Naive thymus-derived CD4-positive, alpha-beta T cell (primary cell): ENCODE measurements at regions not wholly inside any gene's neighbourhood (a gene's known extent, or its start where the extent isn't known, plus 50 kb on each side); places are given as distances from the start of the nearest gene placed in this dataset.

Source experiments
- ATAC-seq: fragments of 150-1000 bp; cut with Tn5 transposase; 2 replicates; pipeline ENCODE4 v1.10.0; 2021; ENCODE audit warnings: mild to moderate bottlenecking, moderate library complexity
- CTCF ChIA-PET: fragments of 350-600 bp; sonication (Branson Sonifier 250); formaldehyde crosslinking; loops from one replicate; lab custom pipeline; 2021; ENCODE audit warnings: antibody characterized with exemption; lab: Charles Lee
- POLR2A ChIA-PET: fragments of 350-600 bp; sonication (Branson Sonifier 250); formaldehyde crosslinking; loops from one replicate; lab custom pipeline; 2021; ENCODE audit warnings: antibody characterized with exemption, inconsistent platforms; lab: Charles Lee
- DNase-seq, 9 donors: peaks; one replicate each; pipeline versions ENCODE4 v3.0.0 to v3.0.0-alpha.2; 2020 to 2022; ENCODE audit warnings: mixed read lengths in 1 of 9
- H3K27ac ChIP-seq: one replicate; pipeline ENCODE4 v1.7.0; 2013; ENCODE audit warnings: mild to moderate bottlenecking, low read depth, low read length, moderate library complexity
- H3K27me3 ChIP-seq, 2 donors: one replicate each; pipeline ENCODE4 v1.7.0; 2013; ENCODE audit warnings: low read length in 2 of 2, mild to moderate bottlenecking in 2 of 2, moderate library complexity in 2 of 2; ENCODE audit not compliant: control insufficient read depth in 2 of 2, insufficient read depth in 2 of 2
- H3K36me3 ChIP-seq, 3 experiments: 1 replicate in 2 of 3; 2 replicates in 1 of 3; pipeline ENCODE4 v1.7.0; 2013; ENCODE audit warnings: low read length in 3 of 3, mild to moderate bottlenecking in 3 of 3, moderate library complexity in 1 of 3; ENCODE audit not compliant: insufficient read depth in 3 of 3, control insufficient read depth in 2 of 3
- H3K4me1 ChIP-seq, 2 donors: one replicate each; pipeline ENCODE4 v1.7.0; 2013; ENCODE audit warnings: low read length in 2 of 2, mild to moderate bottlenecking in 2 of 2, moderate library complexity in 1 of 2; ENCODE audit not compliant: control insufficient read depth in 2 of 2, insufficient read depth in 2 of 2
- H3K4me3 ChIP-seq: 2 replicates; pipeline ENCODE4 v1.7.0; 2013; ENCODE audit warnings: mild to moderate bottlenecking, low read length
- H3K9me3 ChIP-seq, 3 experiments: 1 replicate in 2 of 3; 2 replicates in 1 of 3; pipeline ENCODE4 v1.7.0; 2013; ENCODE audit warnings: low read length in 3 of 3; ENCODE audit not compliant: control insufficient read depth in 2 of 3
- H3K27ac Mint-ChIP-seq, 9 donors: one replicate each; pipeline ENCODE4 v1.8.0; 2020 to 2022; ENCODE audit warnings: mixed read lengths in 9 of 9, mild to moderate bottlenecking in 8 of 9, moderate library complexity in 5 of 9, inconsistent platforms in 2 of 9
- H3K27me3 Mint-ChIP-seq, 5 donors: one replicate each; pipeline ENCODE4 v1.8.0; 2021 to 2022; ENCODE audit warnings: mixed read lengths in 5 of 5, mild to moderate bottlenecking in 1 of 5
- H3K36me3 Mint-ChIP-seq, 5 donors: one replicate each; pipeline ENCODE4 v1.8.0; 2020 to 2022; ENCODE audit warnings: mixed read lengths in 5 of 5, mild to moderate bottlenecking in 3 of 5, inconsistent platforms in 1 of 5
- H3K4me1 Mint-ChIP-seq, 7 donors: one replicate each; pipeline ENCODE4 v1.8.0; 2020 to 2022; ENCODE audit warnings: mixed read lengths in 7 of 7, mild to moderate bottlenecking in 3 of 7, inconsistent platforms in 1 of 7
- H3K4me3 Mint-ChIP-seq, 10 donors: one replicate each; pipeline ENCODE4 v1.8.0; 2020 to 2022; ENCODE audit warnings: mild to moderate bottlenecking in 10 of 10, mixed read lengths in 10 of 10, moderate library complexity in 6 of 10, inconsistent platforms in 2 of 10
- H3K9me3 Mint-ChIP-seq, 11 donors: one replicate each; pipeline ENCODE4 v1.8.0; 2020 to 2022; ENCODE audit warnings: mixed read lengths in 11 of 11, mild to moderate bottlenecking in 4 of 11, inconsistent platforms in 1 of 11, moderate library complexity in 1 of 11
- intact Hi-C, 2 donors: fragments of 100-400 bp; cut with micrococcal nuclease; formaldehyde crosslinking; loops; one replicate each; pipeline ENCODE4 v1.15.1; 2023

DNA sequence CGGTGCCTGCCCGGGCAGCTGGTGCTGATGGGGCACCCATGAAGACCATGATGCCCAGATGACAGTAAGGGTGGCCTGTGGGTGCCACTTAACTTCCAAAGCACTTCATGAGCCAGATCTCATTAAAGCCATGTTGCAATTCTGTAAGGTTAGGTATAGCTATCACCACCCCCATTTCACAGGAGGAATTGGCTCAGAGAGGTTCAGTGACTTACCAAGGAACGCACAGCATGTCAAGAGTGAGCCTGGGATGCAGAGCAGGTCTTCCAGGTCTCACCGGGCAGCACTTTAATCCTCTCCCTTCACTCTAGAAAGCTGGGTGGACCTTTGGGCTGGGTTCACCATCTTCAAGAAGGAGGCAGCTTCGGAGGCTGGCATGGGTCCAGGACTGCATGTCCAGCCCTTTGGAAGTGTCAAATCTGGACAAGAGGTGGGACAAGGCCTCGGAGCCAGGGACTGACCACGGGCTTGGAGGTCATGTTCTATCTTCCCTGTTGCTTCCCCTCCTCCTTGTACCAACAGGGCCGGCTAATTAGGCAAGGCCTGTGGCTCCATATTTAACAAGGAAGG, 189.8 kb downstream of the URI1 start:
- Histone ChIP-seq H3K27ac (no peak overlapping the region), H3K27me3 (no peaks in the 10 kb centered on the region), H3K36me3 (no peaks in the 10 kb centered on the region), H3K4me1 (no peaks in the 10 kb centered on the region), H3K4me3 (no peak overlapping the region), H3K9me3 (no peaks in the 10 kb centered on the region)
- Mint-ChIP-seq H3K36me3 (no peaks in the 10 kb centered on the region), H3K4me3 (no peak overlapping the region), H3K27me3 (peaks cover 0 to 10% (median 0%) of the 10 kb centered on the region in 5 donors), H3K9me3 (peaks cover 0 to 2% (median 0%) of the 10 kb centered on the region in 11 donors), H3K4me1 (no peaks in the 10 kb centered on the region), H3K27ac (no peak overlapping the region)
- CTCF ChIA-PET: no interaction called here
- ATAC-seq: no peak
- DNase-seq: no peak
- intact Hi-C loops: no loop called here
- POLR2A ChIA-PET: no interaction called here

DNA sequence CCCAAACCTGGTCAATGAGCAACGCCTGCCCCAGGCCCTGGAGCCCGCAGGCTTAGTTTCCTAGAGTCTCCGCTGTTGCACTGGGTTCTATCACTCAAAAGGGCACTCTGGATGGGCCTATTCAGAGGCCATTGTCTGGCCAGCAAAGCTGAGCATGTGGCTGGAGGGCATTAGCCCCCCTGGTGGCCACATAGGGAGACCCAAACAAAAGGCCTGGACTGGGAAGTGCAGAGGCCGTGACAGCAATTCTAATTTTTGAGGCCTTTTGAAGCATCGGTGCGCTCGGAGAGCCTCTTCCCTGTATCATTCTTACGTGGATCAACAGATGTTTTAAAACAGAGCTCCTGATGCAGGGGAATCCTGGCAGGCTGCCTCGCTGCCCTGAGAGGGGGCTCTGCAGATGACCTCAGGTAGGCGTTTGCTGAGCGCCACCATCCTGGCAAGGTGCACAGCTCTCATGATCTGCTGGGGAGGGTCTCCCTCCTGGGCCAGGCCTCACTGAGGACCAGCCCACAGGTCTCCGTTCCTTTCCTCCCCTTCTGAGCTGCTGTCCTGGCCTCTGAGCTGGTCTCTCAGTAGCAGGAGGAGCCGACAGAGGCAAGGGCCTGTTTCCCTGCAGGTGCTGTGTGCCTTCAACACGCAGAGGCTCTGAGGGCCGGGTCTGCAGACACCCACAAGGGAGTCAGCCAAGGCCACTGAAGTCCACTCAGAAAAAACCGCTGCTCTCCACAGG, 190.5 kb downstream of the URI1 start:
- Mint-ChIP-seq H3K4me3 (no peak overlapping the region), H3K27me3 (peaks cover 0 to 10% (median 0%) of the 10 kb centered on the region in 5 donors), H3K9me3 (peaks cover 0 to 2% (median 0%) of the 10 kb centered on the region in 11 donors), H3K36me3 (no peaks in the 10 kb centered on the region), H3K27ac (no peak overlapping the region), H3K4me1 (no peaks in the 10 kb centered on the region)
- H3K4me3 ChIP-seq: no peak overlapping the region
- H3K36me3 ChIP-seq: no peaks in the 10 kb centered on the region
- no peaks in the 10 kb centered on the region for H3K27me3 ChIP-seq
- intact Hi-C loops: no loop called here
- no peaks in the 10 kb centered on the region for H3K4me1 ChIP-seq
- no peak for ATAC-seq
- ChIA-PET POLR2A (interaction anchor here (0.6 kb wide), 1 partner anchor 194 kb away, joined by 3 read pairs; no protein-coding TSS in a partner anchor), CTCF (no interaction called here)
- no peaks in the 10 kb centered on the region for H3K9me3 ChIP-seq
- DNase-seq: no peak
- no peak overlapping the region for H3K27ac ChIP-seq

DNA sequence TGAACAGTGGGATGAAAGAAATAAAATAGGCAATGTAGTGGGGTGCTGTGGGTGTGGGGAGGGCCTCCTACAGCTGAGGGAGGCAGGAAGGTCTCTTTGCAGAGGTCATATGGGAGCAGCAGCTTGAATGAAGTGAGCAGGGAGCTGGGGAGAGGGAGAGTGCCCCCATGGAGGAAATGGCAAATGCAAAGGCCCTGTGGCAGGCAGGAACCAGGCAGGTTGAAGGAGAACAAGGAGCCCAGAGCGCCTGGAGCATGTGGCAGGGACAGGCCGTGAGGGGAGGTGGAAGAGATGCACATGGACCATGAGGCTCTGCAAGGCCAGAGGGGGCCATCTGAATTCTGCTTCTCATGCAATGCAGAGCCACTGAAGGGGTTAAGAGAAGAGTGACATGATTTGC, 191.8 kb downstream of the URI1 start:
- no peak overlapping the region for H3K27ac Mint-ChIP-seq
- intact Hi-C loops: no loop called here
- POLR2A ChIA-PET: no interaction called here
- no peak for DNase-seq
- CTCF ChIA-PET: no interaction called here
- no peak for ATAC-seq
- no peaks in the 10 kb centered on the region for H3K36me3 Mint-ChIP-seq
- no peaks in the 10 kb centered on the region for H3K27me3 ChIP-seq
- peaks cover 0 to 10% (median 0%) of the 10 kb centered on the region in 5 donors for H3K27me3 Mint-ChIP-seq
- no peak overlapping the region for H3K4me3 Mint-ChIP-seq
- no peaks in the 10 kb centered on the region for H3K36me3 ChIP-seq
- H3K27ac ChIP-seq: no peak overlapping the region
- H3K4me1 Mint-ChIP-seq: no peaks in the 10 kb centered on the region
- H3K9me3 ChIP-seq: no peaks in the 10 kb centered on the region
- peaks cover 0 to 2% (median 0%) of the 10 kb centered on the region in 11 donors for H3K9me3 Mint-ChIP-seq
- no peaks in the 10 kb centered on the region for H3K4me1 ChIP-seq
- H3K4me3 ChIP-seq: no peak overlapping the region

DNA sequence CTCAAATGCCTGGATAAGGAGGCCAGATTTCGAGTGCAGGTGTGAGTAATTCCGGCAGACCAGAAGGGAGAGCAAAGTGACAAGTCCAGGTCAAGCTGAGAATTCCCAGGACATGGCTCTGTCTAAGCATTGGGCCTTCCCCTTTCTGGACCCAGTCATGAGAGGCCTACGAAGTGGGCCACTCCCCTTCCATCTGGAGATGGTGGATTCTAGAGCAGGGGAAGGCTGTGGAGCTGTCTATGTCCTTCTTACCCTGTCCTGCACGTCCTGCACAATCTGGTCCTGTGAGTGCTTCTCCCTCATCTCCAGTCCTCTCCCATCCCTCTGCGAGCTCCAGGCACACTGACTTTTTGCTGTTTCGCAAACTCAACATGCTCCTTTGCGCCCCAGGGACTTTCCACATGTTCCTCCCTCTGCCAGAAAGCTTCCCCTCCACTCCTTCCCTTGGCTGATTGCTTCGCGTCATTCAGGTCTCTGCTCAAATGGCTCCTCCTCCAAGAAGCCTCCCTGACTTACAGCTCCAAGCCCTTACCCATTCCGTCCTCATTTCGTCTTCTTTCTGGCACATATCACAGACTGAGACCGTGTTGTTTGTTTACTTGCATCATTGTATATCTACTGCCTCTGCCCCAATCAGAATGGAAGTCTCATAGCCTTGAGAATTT, 193.2 kb downstream of the URI1 start:
- no peak for ATAC-seq
- POLR2A ChIA-PET: interaction anchor here (0.9 kb wide), 1 partner anchor 907 kb away, joined by 4 read pairs; no protein-coding TSS in a partner anchor
- CTCF ChIA-PET: no interaction called here

DNA sequence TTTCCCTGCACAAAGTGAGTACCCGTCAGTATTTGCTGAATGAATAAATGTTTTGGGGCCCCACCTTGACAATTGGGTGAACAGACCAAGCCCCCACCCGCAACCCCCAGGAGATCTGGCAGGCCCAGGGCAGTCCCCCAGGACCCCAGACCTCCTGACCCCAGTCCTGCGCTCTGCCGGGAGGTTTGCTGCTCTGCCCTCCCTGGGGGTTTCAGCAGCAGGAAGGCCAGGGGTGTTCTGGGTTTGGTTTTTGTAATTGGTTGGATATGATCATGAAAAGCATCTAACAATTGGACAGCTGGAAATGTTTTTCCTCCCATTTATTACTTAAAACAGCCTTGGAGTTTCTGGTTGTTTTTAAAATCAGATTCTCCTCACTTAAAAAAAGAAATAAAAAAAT, 193.8 kb downstream of the URI1 start:
- no peaks in the 10 kb centered on the region for H3K36me3 Mint-ChIP-seq
- ChIA-PET POLR2A (interaction anchor here (0.9 kb wide), 1 partner anchor 907 kb away, joined by 4 read pairs; no protein-coding TSS in a partner anchor), CTCF (no interaction called here)
- no peak for ATAC-seq
- H3K27ac Mint-ChIP-seq: peak overlapping the region in 1 of 9 donors; percentile 0
- Histone ChIP-seq H3K4me1 (no peaks in the 10 kb centered on the region), H3K27me3 (no peaks in the 10 kb centered on the region), H3K27ac (no peak overlapping the region), H3K9me3 (no peaks in the 10 kb centered on the region), H3K36me3 (no peaks in the 10 kb centered on the region), H3K4me3 (no peak overlapping the region)
- no peak overlapping the region for H3K4me3 Mint-ChIP-seq
- H3K27me3 Mint-ChIP-seq: peaks cover 0 to 10% (median 0%) of the 10 kb centered on the region in 5 donors
- intact Hi-C loops: no loop called here
- peaks cover 0 to 7% (median 0%) of the 10 kb centered on the region in 11 donors for H3K9me3 Mint-ChIP-seq
- H3K4me1 Mint-ChIP-seq: no peaks in the 10 kb centered on the region
- DNase-seq: no peak

More for the DNA sequence above, 193.2 kb downstream of the URI1 start:
- no peak for DNase-seq
- H3K27ac ChIP-seq: no peak overlapping the region
- H3K27me3 ChIP-seq: no peaks in the 10 kb centered on the region
- H3K36me3 ChIP-seq: no peaks in the 10 kb centered on the region
- no peak overlapping the region for H3K4me3 ChIP-seq
- Mint-ChIP-seq H3K36me3 (no peaks in the 10 kb centered on the region), H3K9me3 (peaks cover 0 to 5% (median 0%) of the 10 kb centered on the region in 11 donors), H3K27ac (peak overlapping the region in 2 of 9 donors; percentile 0 to 32), H3K27me3 (peaks cover 0 to 10% (median 0%) of the 10 kb centered on the region in 5 donors), H3K4me3 (no peak overlapping the region), H3K4me1 (no peaks in the 10 kb centered on the region)
- no peaks in the 10 kb centered on the region for H3K4me1 ChIP-seq
- intact Hi-C loops: no loop called here
- H3K9me3 ChIP-seq: no peaks in the 10 kb centered on the region

DNA sequence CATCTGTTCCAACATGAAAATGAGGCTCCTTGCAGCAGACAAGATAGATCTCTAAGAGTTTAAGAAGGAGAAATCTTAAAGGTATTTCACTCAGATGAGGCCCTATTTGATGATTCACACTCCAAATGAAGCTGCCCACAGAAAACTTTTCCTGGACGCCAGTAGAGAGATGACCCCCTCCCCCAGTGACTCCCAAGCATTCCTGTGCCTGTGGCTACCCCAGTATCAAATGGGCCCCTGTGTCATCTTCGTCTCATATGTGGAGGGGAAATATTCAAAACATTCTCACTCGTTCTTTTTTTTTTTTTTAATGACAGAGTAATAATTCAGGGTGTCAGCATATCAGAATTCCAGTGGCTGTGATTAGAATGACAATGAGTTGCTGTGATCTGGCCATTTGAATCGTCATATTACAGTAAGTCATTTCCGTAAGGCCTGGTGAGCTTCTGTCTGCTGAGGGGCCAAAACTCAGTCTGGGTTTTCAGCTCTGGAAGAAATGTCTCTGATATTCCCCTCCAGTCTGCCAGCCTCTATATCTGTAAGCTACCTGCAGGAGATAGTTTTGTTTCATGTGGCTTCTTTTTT, 194.7 kb downstream of the URI1 start:
- Mint-ChIP-seq H3K27ac (no peak overlapping the region), H3K27me3 (peaks cover 0 to 10% (median 0%) of the 10 kb centered on the region in 5 donors), H3K4me1 (no peaks in the 10 kb centered on the region), H3K9me3 (peaks cover 0 to 7% (median 0%) of the 10 kb centered on the region in 11 donors), H3K4me3 (no peak overlapping the region), H3K36me3 (no peaks in the 10 kb centered on the region)
- no peak overlapping the region for H3K4me3 ChIP-seq
- no peaks in the 10 kb centered on the region for H3K36me3 ChIP-seq
- CTCF ChIA-PET: no interaction called here
- POLR2A ChIA-PET: no interaction called here
- H3K4me1 ChIP-seq: no peaks in the 10 kb centered on the region
- H3K27me3 ChIP-seq: no peaks in the 10 kb centered on the region
- intact Hi-C loops: no loop called here
- H3K27ac ChIP-seq: no peak overlapping the region
- ATAC-seq (no peak), DNase-seq (no peak)
- no peaks in the 10 kb centered on the region for H3K9me3 ChIP-seq
